Stimulated activated CD8-positive, alpha-beta memory T cell treated with anti-CD3 and anti-CD28 coated beads, Interleukin-15, amount 100 ng/mL, for 4 hours (primary cell): ENCODE measurements at regions not wholly inside any gene's neighbourhood (a gene's known extent, or its start where the extent isn't known, plus 50 kb on each side); places are given as distances from the start of the nearest gene placed in this dataset.

Experiments
- DNase-seq, 2 donors: peaks; one replicate each; pipeline ENCODE4 v3.0.0-alpha.2; 2020; ENCODE audit warnings: low read depth in 2 of 2

DNA sequence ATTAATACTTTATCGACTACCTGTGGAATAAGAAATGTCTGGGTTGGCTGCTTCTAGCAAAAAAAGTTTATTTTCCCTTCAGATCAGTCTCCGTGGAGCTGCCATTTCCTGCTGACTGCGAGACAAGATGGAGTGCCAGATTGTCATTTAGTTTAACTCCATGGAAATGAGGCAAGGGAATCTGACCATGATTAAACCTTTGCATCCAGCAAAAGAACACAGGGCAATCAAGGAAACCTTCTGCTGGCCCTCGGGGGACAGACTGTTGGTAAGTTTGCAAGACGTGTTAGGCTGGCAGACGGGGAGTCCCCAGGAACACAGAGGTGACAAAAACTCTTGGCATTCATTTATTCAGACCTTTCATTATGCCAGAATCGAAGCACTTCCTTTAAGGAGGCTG, 52.2 kb upstream of the SPACA1 start:
- DNase-seq = no peak

DNA sequence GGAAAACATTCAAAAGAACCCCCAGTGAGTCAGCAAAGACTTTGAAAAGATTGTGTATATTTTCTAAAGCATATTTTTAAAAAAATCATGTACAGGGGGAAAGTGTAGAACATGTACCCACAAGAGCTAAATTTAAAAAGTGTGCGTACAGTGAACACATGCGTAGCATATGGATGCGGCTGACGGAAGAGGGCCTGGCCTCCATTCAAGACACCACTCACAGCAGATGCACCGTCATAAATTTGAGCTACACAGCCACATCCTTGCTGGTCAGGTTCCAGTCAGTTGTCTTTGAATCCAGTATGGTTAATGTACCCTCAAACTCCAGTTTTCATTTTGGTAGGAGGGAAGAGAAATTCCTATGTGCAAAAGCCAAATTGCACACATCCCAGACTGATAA, 54.3 kb upstream of the SPACA1 start:
- DNase-seq = no peak

DNA sequence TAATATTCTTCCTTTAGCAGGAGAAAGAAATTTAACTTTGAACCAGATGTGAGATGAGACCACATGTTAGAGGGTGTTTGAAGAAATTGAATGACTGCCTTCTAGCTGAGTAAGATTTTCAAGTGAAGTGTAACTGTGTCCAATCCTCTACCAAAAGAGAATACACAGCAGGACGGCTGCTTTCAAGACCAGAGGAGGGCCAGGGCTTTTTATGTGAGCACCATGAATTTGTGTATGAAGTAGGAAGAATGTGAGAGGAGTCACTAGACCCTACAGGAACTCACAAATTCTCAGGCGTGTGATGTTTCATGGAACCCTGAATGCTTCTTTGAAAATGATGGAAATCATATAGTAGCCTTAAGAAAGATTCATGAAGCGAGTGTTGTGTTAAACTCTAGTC, 56.8 kb upstream of the SPACA1 start:
- DNase-seq = no peak

GRCh38 chr6:87982134-87982533, 65.5 kb upstream of the SPACA1 start:
- no peak for DNase-seq

GRCh38 chr6:87979737-87980136, 67.9 kb upstream of the SPACA1 start:
- no peak for DNase-seq

- no peak for DNase-seq
Observed at GRCh38 chr6:87976616-87977015, 71.0 kb upstream of the SPACA1 start.

DNA sequence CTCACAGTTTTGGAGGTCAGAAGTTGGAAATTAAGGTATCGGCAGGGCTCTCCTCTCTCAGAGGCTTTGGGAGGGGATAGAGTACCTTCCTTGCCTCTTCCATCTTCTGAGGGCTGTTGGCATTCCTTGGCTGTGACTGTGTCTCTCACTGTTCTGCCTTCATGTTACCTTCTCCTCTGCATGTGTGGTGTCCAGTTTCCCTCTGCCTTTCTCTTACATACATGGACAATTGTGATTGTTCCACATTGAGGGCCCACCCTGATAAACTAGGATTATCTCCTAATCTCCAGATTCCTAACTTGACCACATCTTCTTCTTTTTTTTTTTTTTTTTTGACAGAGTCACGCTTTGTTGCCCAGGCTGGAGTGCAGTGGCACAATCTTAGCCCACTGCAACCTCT, 72.1 kb upstream of the SPACA1 start:
- DNase-seq = no peak

DNA sequence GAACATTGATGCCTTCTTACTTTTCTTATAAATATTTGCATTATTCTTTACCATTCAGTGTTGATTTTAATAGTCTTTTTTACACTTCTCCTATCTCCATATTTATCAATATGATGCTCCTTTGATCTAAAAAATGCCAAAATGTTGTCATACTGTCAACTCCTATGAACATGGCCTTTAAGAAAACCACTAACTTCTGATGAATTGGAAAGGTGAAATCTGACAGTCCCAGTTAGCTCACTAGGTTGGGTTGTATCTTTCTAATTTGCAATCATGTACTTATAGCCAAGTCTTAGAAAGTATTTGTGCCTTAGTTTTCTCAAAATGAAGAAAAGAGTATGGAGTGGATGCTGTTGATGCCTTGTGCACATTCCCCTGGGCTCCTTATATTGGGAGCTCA, 75.4 kb upstream of the SPACA1 start:
- no peak for DNase-seq

- no peak for DNase-seq
Observed at GRCh38 chr6:87971605-87972262, 75.9 kb upstream of the SPACA1 start.

DNA sequence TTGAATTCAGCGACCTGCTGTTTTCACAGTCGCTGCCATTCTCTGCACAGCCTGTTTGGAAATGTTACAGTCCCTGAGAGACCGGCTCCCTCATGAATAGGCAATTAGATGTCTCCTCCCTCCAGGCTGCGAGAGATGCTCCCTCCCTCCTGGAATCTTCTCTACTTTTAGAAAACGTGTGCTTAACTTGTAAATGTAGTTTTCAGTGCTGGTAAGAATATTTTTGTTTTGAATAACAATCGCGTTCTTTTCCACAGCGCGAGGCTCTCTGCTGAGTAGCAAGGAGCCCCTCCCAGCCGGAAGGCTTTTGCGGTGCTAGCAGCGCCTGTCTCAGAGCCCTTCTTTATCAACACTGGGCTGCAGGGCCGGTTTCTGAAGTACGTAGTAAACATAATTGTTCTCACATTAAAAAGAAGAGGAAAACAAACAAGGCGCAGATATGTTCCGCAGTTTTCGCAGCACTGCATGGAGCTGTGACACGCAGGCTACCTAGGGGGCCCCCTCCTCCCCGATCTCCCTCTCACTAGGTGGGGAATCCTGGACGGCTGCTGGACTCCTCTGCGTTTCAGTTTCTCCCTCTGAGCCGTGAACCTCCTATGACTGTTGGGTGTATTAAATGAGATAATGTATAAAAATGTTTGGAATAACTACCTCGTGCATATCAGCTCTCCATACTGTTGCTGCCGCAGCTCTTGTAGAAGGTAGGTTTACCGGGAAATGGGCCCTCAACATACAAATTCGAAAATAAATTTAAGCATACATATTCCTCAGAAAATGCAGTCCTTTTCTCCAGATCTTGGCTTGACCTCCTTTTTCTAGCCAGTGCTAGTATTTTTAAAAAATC, 79.0 kb upstream of the SPACA1 start:
- no peak for DNase-seq

DNA sequence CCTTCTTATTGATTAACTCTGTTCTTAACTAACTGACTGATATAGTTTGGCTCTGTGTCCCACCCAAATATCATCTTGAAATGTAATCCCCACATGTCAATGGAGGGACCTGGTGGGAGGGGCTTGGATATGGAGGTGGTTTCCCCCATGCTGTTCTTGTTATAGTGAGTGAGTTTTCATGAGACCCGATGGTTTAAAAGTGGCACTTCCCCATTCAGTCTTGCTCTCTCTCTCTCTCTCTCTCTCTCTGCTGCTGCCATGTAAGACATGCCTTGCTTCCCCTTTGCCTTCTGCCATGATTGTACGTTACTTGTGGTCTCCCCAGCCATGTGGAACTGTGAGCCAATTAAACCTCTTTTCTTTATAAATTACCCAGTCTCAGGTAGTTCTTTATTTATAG, 81.8 kb upstream of the SPACA1 start:
- no peak for DNase-seq

DNA sequence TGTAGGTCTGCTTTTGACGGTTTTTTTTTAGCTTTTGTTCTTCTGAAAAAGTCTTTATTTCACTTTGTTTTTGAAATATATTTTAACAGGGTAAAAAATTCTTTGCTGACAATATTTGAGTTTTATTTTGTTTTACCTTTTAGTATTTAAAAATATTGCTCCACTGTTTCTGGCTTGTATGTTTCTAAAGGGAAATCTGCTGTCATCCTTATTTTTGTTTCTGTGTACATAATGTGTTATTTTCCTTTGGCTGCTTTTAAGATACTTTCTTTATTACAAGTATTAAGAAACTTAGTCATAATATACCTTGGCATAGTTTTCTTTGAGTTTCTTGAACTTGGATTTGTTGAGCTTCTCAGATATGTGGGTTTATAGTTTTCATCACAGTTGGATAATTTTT, 88.6 kb upstream of the SPACA1 start:
- DNase-seq = no peak

DNA sequence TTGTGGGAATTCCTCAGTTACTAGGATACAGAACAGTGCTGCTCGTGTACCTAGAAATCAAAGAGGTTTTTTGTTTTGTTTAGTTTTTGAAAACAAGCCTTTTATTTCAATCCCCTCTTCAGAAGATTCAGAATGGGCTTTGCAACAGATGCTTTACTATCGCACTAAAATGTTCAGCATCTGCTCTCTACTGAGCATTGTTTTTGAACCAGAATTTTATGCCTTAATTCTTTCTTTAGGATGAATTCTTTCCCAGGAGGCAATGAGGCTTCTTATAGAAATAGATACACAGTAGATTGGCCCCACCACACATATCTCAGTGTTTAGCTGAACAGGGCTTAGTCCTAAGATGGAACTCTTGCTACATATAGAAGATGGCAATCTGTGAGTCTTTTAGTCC, 95.9 kb upstream of the SPACA1 start:
- no peak for DNase-seq

GRCh38 chr6:87950614-87951013, 97.0 kb upstream of the SPACA1 start:
- DNase-seq = no peak

- DNase-seq = no peak
Observed at GRCh38 chr6:87949194-87949593, 98.4 kb upstream of the SPACA1 start.

GRCh38 chr6:87946669-87947068, 101.0 kb upstream of the SPACA1 start:
- no peak for DNase-seq

GRCh38 chr6:87945966-87946365, 101.7 kb upstream of the SPACA1 start:
- no peak for DNase-seq

DNA sequence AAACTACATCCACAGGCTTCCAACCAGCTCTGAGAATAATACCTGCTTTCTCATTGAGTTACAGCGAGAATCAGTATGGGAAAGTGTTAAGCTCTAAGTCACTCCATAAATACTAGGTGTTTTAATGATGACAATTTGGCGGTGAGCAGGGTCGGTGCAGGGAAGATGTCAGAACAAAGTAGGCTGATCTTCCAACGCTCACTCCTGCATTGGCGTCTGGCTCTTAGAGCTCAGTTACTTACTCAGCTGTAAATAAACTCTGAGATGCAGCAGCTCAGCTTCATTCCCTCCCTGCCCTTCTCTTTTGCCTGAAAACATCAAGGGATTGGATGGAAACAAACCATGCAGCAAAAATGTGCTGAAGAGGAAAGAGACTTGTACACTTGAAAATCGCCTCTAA, 102.5 kb upstream of the SPACA1 start:
- no peak for DNase-seq

DNA sequence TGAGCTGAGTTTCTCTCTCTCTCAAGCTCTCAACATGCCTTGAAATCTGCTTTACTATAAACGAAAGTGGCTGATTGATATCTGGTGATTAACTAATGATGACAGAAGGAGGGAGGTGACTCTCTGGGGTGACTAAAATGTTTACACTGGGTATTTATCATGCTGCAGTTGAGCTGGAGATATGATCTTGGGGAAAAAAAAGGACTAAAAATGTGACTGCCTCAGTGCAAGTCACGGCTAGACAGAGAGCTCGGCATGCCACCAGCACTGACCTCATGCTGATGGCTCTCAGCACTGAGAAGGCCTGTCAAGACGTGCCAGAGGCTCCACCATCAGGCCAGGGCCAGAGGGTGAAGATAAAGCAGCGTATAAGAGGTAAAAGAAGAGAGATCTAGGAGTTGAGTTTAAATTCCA, 103.1 kb upstream of the SPACA1 start:
- no peak for DNase-seq

DNA sequence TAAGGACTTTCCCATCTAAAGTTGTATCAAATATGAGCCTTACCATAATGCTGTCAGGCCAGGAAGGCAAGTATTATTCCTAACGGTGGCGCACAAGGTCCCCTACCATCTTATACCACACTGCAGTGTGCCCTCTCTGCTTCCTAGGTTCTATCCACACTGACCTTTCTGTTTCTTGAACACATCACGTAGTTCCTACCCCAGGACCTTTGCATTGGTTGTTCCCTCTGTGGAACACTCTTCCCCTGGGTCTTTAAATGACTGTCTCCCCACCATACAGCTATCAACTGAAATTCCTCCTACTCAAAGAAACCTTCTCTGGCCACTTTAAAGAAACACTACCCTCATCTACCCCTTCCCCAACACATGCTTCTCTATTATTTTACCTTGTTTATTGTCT, 104.5 kb upstream of the SPACA1 start:
- no peak for DNase-seq

DNA sequence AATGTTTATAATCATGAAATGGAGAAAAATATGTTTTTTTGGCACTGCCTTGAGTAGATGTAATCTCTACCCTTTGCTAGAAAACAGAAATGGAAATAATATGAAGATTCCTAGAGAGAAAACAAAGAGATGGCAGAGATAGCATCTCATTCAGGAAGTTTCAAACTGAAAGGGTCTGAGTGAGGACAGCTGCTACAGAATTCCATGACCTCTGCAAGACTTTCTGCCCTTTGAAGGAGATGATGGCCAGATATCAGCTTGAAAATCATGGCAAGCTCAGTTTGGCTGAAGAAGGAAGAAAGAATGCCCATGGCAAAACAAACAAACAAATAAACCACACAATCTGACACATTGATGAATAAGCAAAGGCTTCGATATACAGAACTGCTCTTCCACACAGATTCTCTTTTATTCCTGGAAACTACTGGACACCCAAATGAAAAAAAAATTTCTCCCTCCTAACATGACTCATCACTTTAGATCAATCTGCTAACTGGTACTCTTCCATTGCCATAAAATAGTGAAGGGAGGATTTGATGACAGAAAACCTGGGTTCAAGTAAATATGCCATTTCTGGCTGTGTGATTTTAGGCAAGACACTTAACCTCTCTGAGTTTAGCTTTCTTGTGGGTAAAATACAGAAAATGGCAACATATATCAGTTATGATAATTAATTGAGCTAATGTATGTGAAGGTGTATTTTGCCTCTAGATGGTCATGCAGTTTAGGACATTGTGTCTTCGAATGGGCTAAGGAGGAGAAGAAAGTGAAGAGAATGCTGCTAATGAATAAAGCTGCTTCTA, 105.9 kb upstream of the SPACA1 start:
- DNase-seq = no peak

GRCh38 chr6:87939776-87940175, 107.9 kb upstream of the SPACA1 start:
- DNase-seq = no peak

GRCh38 chr6:87938287-87938686, 109.4 kb upstream of the SPACA1 start:
- no peak for DNase-seq
